H1 (cell line): ENCODE measurements at regions not wholly inside any gene's neighbourhood (a gene's known extent, or its start where the extent isn't known, plus 50 kb on each side); places are given as distances from the start of the nearest gene placed in this dataset.

Source experiments
- CTCF ChIA-PET: fragments of 300-600 bp; sonication (Branson Sonifier 250); formaldehyde crosslinking; loops from one replicate; lab custom pipeline; 2021; ENCODE audit not compliant: partially characterized antibody; lab: Charles Lee
- POLR2A ChIA-PET: fragments of 300-600 bp; sonication (Branson Sonifier 250); formaldehyde crosslinking; loops from one replicate; lab custom pipeline; 2021; ENCODE audit warnings: inconsistent platforms; ENCODE audit not compliant: partially characterized antibody; lab: Charles Lee
- DNase-seq, 2 experiments: peaks; one replicate each; pipeline versions ENCODE4 v3.0.0 to v3.0.0-alpha.2; 2010 to 2022; ENCODE audit warnings: low spot score in 2 of 2, low read depth in 1 of 2, mixed read lengths in 1 of 2
- FAIRE-seq: peaks from 2 replicates; lab custom pipeline; 2011; peaks lifted over from hg19 to GRCh38; lab: Jason Lieb, UNC
- H2AFZ ChIP-seq: 2 replicates; pipeline ENCODE4 v1.8.1; 2012; ENCODE audit warnings: low read length, inconsistent platforms
- H2AK5ac ChIP-seq: 2 replicates; pipeline ENCODE4 v1.6.1; 2013; ENCODE audit warnings: low read depth, low read length
- H2BK120ac ChIP-seq: replicated peaks from 2 replicates; pipeline ENCODE3; 2013; ENCODE audit warnings: low read depth, low read length, inconsistent platforms
- H2BK12ac ChIP-seq: 2 replicates; pipeline ENCODE4 v1.6.1; 2013; ENCODE audit warnings: low read depth, low read length
- H2BK15ac ChIP-seq: 2 replicates; pipeline ENCODE4 v1.6.1; 2013; ENCODE audit warnings: low read length
- H2BK20ac ChIP-seq: 2 replicates; pipeline ENCODE4 v1.6.1; 2013; ENCODE audit warnings: low read length
- H2BK5ac ChIP-seq: 2 replicates; pipeline ENCODE4 v1.6.1; 2013; ENCODE audit warnings: low read depth, low read length
- H3K14ac ChIP-seq: 2 replicates; pipeline ENCODE4 v1.6.1; 2013; ENCODE audit warnings: inconsistent platforms; ENCODE audit not compliant: insufficient read length
- H3K18ac ChIP-seq: 2 replicates; pipeline ENCODE4 v1.6.1; 2013; ENCODE audit warnings: low read length; ENCODE audit errors: extremely low read depth
- H3K23ac ChIP-seq: 2 replicates; pipeline ENCODE4 v1.6.1; 2013; ENCODE audit warnings: inconsistent platforms; ENCODE audit not compliant: insufficient read length
- H3K23me2 ChIP-seq: 2 replicates; pipeline ENCODE4 v1.6.1; 2013; ENCODE audit warnings: low read depth, low read length
- H3K27ac ChIP-seq: 2 replicates; pipeline ENCODE4 v1.6.1; 2011; ENCODE audit warnings: low read depth, low read length, inconsistent platforms
- H3K27me3 ChIP-seq, 4 experiments: replicated peaks in 1 of 4; 1 replicate in 1 of 4; 2 replicates in 3 of 4; pipeline versions ENCODE4 v1.6.1 to v1.8.1; 2011 to 2013; ENCODE audit warnings: low read length in 3 of 4, mild to moderate bottlenecking in 3 of 4, inconsistent platforms in 2 of 4, mixed read lengths in 2 of 4, moderate library complexity in 1 of 4; ENCODE audit not compliant: control insufficient read depth in 3 of 4, insufficient read depth in 3 of 4; ENCODE audit errors: extremely low read depth in 1 of 4
- H3K36me3 ChIP-seq, 4 experiments: 2 replicates each; pipeline versions ENCODE4 v1.6.1 to v1.8.1; 2011 to 2013; ENCODE audit warnings: mild to moderate bottlenecking in 4 of 4, low read length in 3 of 4, moderate library complexity in 2 of 4, control low read depth in 1 of 4, inconsistent platforms in 1 of 4; ENCODE audit not compliant: insufficient read depth in 4 of 4, control insufficient read depth in 2 of 4
- H3K4ac ChIP-seq: replicated peaks from 2 replicates; pipeline ENCODE3; 2013; ENCODE audit warnings: low read length, low read depth, mixed read lengths, inconsistent platforms; ENCODE audit not compliant: insufficient read length
- H3K4me1 ChIP-seq, 4 experiments: replicated peaks in 1 of 4; 1 replicate in 1 of 4; 2 replicates in 3 of 4; pipeline versions ENCODE4 v1.6.1 to v1.8.1; 2011 to 2013; ENCODE audit warnings: low read length in 3 of 4, inconsistent platforms in 2 of 4, mixed read lengths in 1 of 4; ENCODE audit not compliant: insufficient read depth in 4 of 4, control insufficient read depth in 3 of 4
- H3K4me2 ChIP-seq, 2 experiments: 2 replicates each; pipeline versions ENCODE4 v1.6.1 to v1.8.1; 2011 to 2013; ENCODE audit warnings: low read depth in 2 of 2, low read length in 2 of 2, control low read depth in 1 of 2, inconsistent platforms in 1 of 2, mild to moderate bottlenecking in 1 of 2; ENCODE audit not compliant: insufficient read depth in 1 of 2
- H3K4me3 ChIP-seq, 4 experiments: fragments of 200-600, 300-600 bp in 1 of 4; sonication (generic), shearing (Covaris generic), sonication (Bioruptor Twin) in 1 of 4; 2 replicates each; pipeline versions ENCODE4 v1.5.1 to v1.8.1; 2011 to 2016; ENCODE audit warnings: low read length in 4 of 4, low read depth in 3 of 4, control low read depth in 2 of 4, inconsistent platforms in 2 of 4, mild to moderate bottlenecking in 2 of 4, mixed read lengths in 1 of 4, moderate library complexity in 1 of 4; ENCODE audit not compliant: insufficient read depth in 2 of 4; ENCODE audit errors: extremely low read depth in 1 of 4
- H3K56ac ChIP-seq: replicated peaks from 2 replicates; pipeline ENCODE3; 2013; ENCODE audit warnings: low read depth, mild to moderate bottlenecking, mixed read lengths, low read length, inconsistent platforms; ENCODE audit not compliant: insufficient read length
- H3K79me1 ChIP-seq: 2 replicates; pipeline ENCODE4 v1.6.1; 2013; ENCODE audit warnings: low read depth, low read length, control low read depth
- H3K79me2 ChIP-seq, 2 experiments: 2 replicates each; pipeline versions ENCODE4 v1.6.1 to v1.8.1; 2012 to 2013; ENCODE audit warnings: low read length in 2 of 2, mild to moderate bottlenecking in 2 of 2, inconsistent platforms in 1 of 2; ENCODE audit not compliant: insufficient read depth in 2 of 2, control insufficient read depth in 1 of 2
- H3K9ac ChIP-seq, 4 experiments: replicated peaks in 1 of 4; 1 replicate in 1 of 4; 2 replicates in 3 of 4; pipeline versions ENCODE4 v1.6.1 to v1.8.1; 2011 to 2013; ENCODE audit warnings: low read depth in 3 of 4, low read length in 3 of 4, control low read depth in 2 of 4, mild to moderate bottlenecking in 2 of 4, moderate library complexity in 2 of 4, inconsistent platforms in 1 of 4; ENCODE audit errors: extremely low read depth in 1 of 4
- H3K9me3 ChIP-seq, 2 experiments: 2 replicates each; pipeline versions ENCODE4 v1.6.1 to v1.8.1; 2012 to 2013; ENCODE audit warnings: mild to moderate bottlenecking in 2 of 2, moderate library complexity in 2 of 2, control low read depth in 1 of 2, inconsistent platforms in 1 of 2, low read depth in 1 of 2, low read length in 1 of 2, mixed read lengths in 1 of 2; ENCODE audit not compliant: insufficient read depth in 2 of 2
- H4K20me1 ChIP-seq, 2 experiments: replicated peaks in 1 of 2; 2 replicates each; pipeline versions ENCODE3 to v1.8.1; 2011 to 2013; ENCODE audit warnings: inconsistent platforms in 2 of 2, low read length in 2 of 2, mild to moderate bottlenecking in 1 of 2; ENCODE audit not compliant: insufficient read depth in 2 of 2, control insufficient read depth in 1 of 2
- H4K5ac ChIP-seq: 2 replicates; pipeline ENCODE4 v1.6.1; 2013; ENCODE audit warnings: low read length, low read depth, mixed read lengths, inconsistent platforms; ENCODE audit not compliant: insufficient read length
- H4K8ac ChIP-seq: 2 replicates; pipeline ENCODE4 v1.8.0; 2013; ENCODE audit warnings: mild to moderate bottlenecking, moderate library complexity, low read length, inconsistent platforms; ENCODE audit not compliant: insufficient read depth; ENCODE audit errors: extremely low read depth
- H4K91ac ChIP-seq: replicated peaks from 2 replicates; pipeline ENCODE3; 2013; ENCODE audit warnings: low read length, mixed read lengths, inconsistent platforms; ENCODE audit not compliant: insufficient read length
- ASH2L ChIP-seq: fragments of 200-600, 300-600 bp; sonication (generic); IDR thresholded peaks from one replicate; pipeline ENCODE4 v1.7.1; 2017; ENCODE audit warnings: low read length
- ATF2 ChIP-seq: IDR thresholded peaks from 2 replicates; pipeline ENCODE4 v1.6.1; 2012; ENCODE audit warnings: low read length, inconsistent platforms
- CREB1 ChIP-seq: IDR thresholded peaks from 2 replicates; pipeline ENCODE4 v1.6.1; 2012; ENCODE audit warnings: inconsistent platforms
- RBBP5 ChIP-seq: IDR thresholded peaks from 2 replicates; pipeline ENCODE4 v1.7.1; 2012; ENCODE audit warnings: low read depth, mild to moderate bottlenecking, inconsistent platforms, low read length, moderate library complexity, borderline replicate concordance
- RFX5 ChIP-seq: IDR thresholded peaks from 2 replicates; pipeline ENCODE4 v1.6.1; 2011; ENCODE audit warnings: low read depth, low read length, improper control_type of control experiment, borderline replicate concordance
- SAP30 ChIP-seq: fragments of 300-600 bp; sonication (generic); IDR thresholded peaks from 2 replicates; pipeline ENCODE4 v1.7.1; 2012; ENCODE audit warnings: low read length, moderate library complexity, mild to moderate bottlenecking, inconsistent platforms; ENCODE audit not compliant: insufficient read depth, insufficient replicate concordance
- SIRT6 ChIP-seq: IDR thresholded peaks from one replicate; pipeline ENCODE4 v1.7.1; 2012; ENCODE audit warnings: low read length, inconsistent platforms
- TAF1 ChIP-seq: IDR thresholded peaks from 2 replicates; pipeline ENCODE4 v1.6.1; 2011; ENCODE audit warnings: mild to moderate bottlenecking, low read depth, low read length
- WGBS, 2 experiments: shearing (Covaris generic) in 1 of 2; methylation state at CpG; one replicate each; pipeline versions ENCODE4 v1.1.6 to v1.1.7; 2013 to 2015; ENCODE audit warnings: low lambda C conversion rate in 2 of 2, mixed read lengths in 2 of 2, inconsistent platforms in 1 of 2, low coverage in 1 of 2, missing lambda C conversion rate in 1 of 2; ENCODE audit not compliant: insufficient replicate concordance in 2 of 2, insufficient coverage in 1 of 2, insufficient read length in 1 of 2; ENCODE audit errors: extremely low coverage in 1 of 2, missing lambda C conversion rate in 1 of 2; 5-methylcytosine and 5-hydroxymethylcytosine counted together

- Histone ChIP-seq H4K91ac (no peak overlapping the region), H4K20me1 (no peaks in the 10 kb centered on the region), H3K9me3 (no peaks in the 10 kb centered on the region), H2BK120ac (no peak overlapping the region), H3K18ac (no peak overlapping the region), H3K79me1 (no peaks in the 10 kb centered on the region), H2BK12ac (no peak overlapping the region), H2AFZ (no peak overlapping the region), H3K4me3 (no peak overlapping the region), H3K4me1 (no peaks in the 10 kb centered on the region), H2BK15ac (no peak overlapping the region), H3K4ac (no peak overlapping the region), H4K8ac (no peak overlapping the region), H2BK5ac (no peak overlapping the region), H4K5ac (no peak overlapping the region), H3K79me2 (no peaks in the 10 kb centered on the region), H3K23me2 (no peaks in the 10 kb centered on the region), H3K36me3 (no peaks in the 10 kb centered on the region), H3K27ac (no peak overlapping the region), H3K14ac (no peak overlapping the region), H3K23ac (no peak overlapping the region), H2AK5ac (no peak overlapping the region), H2BK20ac (no peak overlapping the region), H3K4me2 (no peak overlapping the region), H3K9ac (no peak overlapping the region), H3K27me3 (no peaks in the 10 kb centered on the region), H3K56ac (no peak overlapping the region)
- 85% methylated on average over 5 of the region's 5 CpGs; no CpG with 5 or more reads in 1 of the 2 experiments for WGBS, 2 experiments
- TF ChIP-seq SAP30: no peak
- no peak for TF ChIP-seq RFX5
- TF ChIP-seq RBBP5: no peak
- TF ChIP-seq TAF1: no peak
- TF ChIP-seq CREB1: no peak
- TF ChIP-seq SIRT6: no peak
- no peak for TF ChIP-seq ASH2L
- TF ChIP-seq ATF2: no peak
- ChIA-PET POLR2A (no interaction called here), CTCF (interaction anchor here (0.8 kb wide), 1 partner anchor 11 kb away, joined by 4 read pairs; no protein-coding TSS in a partner anchor)
- FAIRE-seq (no peak), DNase-seq (no peak)
These were observed 131.1 kb downstream of the NEDD1 start for GRCh38 chr12:97038131-97038530.
